ENCODE measurements at regions not wholly inside any gene's neighbourhood (a gene's known extent, or its start where the extent isn't known, plus 50 kb on each side); places are given as distances from the start of the nearest gene placed in this dataset.

GRCh38 chr20:19161336-19161735 is 51.1 kb upstream of the SLC24A3 start:
- TF ChIP-seq THAP7 (CRISPR knock-in tag; IDR thresholded peaks at IDR 0.05) (no peak), E2F5 (CRISPR knock-in tag; IDR thresholded peaks at IDR 0.05) (no peak), POLR2AphosphoS5 (IDR thresholded peaks at IDR 0.05; ENCODE audit: control insufficient read depth, insufficient read depth, low read depth, low read length) (no peak), FOS (IDR thresholded peaks at IDR 0.05; ENCODE audit: extremely low read depth, insufficient read length) (no peak), ZNF764 (CRISPR knock-in tag; IDR thresholded peaks at IDR 0.05; ENCODE audit: low read depth) (no peak), SAFB (IDR thresholded peaks at IDR 0.05; ENCODE audit: borderline replicate concordance, low read depth, low read length) (no peak), HDGF (IDR thresholded peaks at IDR 0.05) (no peak), ZFX (CRISPR knock-in tag; IDR thresholded peaks at IDR 0.05) (no peak), ZNF121 (CRISPR knock-in tag; conservative IDR thresholded peaks at IDR 0.05) (no peak), ATF3 (IDR thresholded peaks at IDR 0.05) (no peak), ATF3 (CRISPR knock-in tag; conservative IDR thresholded peaks at IDR 0.05) (no peak), BHLHE40 (IDR thresholded peaks at IDR 0.05; ENCODE audit: low read length) (no peak), HINFP (tag; conservative IDR thresholded peaks at IDR 0.05; ENCODE audit: low read depth) (no peak), CHD1 (IDR thresholded peaks at IDR 0.05; ENCODE audit: low read length) (no peak), GABPA (tag; conservative IDR thresholded peaks at IDR 0.05; ENCODE audit: low read depth) (no peak)
